Thyroid gland (tissue), 4 donors: ENCODE measurements at regions not wholly inside any gene's neighbourhood (a gene's known extent, or its start where the extent isn't known, plus 50 kb on each side); places are given as distances from the start of the nearest gene placed in this dataset.
"Not testable (repeated sequence)": the region's sequence is repeated elsewhere in the genome, so short reads cannot be mapped to it uniquely, and the experiment has no call there.

Source experiments
- DNase-seq, 2 donors: peaks; one replicate each; pipeline ENCODE4 v3.0.0-alpha.2; 2019
- H3K27ac ChIP-seq, 3 donors: fragments of 200-600 bp; sonication (generic); 1 replicate in 2 of 3; 2 replicates in 1 of 3; pipeline ENCODE4 v1.5.1; 2016 to 2019; ENCODE audit warnings: mild to moderate bottlenecking in 1 of 3, moderate library complexity in 1 of 3
- H3K27me3 ChIP-seq: fragments of 200-600 bp; sonication (generic); one replicate; pipeline ENCODE4 v1.5.1; 2019
- H3K36me3 ChIP-seq, 2 donors: fragments of 200-600 bp; sonication (generic); one replicate each; pipeline ENCODE4 v1.5.1; 2016 to 2019
- H3K4me1 ChIP-seq, 2 donors: fragments of 200-600 bp; sonication (generic); one replicate each; pipeline ENCODE4 v1.5.1; 2017 to 2019
- H3K4me3 ChIP-seq, 3 donors: fragments of 200-600 bp; sonication (generic); replicated peaks in 1 of 3; 1 replicate in 2 of 3; 2 replicates in 1 of 3; pipeline ENCODE4 v1.5.1; 2016; ENCODE audit warnings: mild to moderate bottlenecking in 1 of 3
- H3K9me3 ChIP-seq: fragments of 200-600 bp; sonication (generic); one replicate; pipeline ENCODE4 v1.5.1; 2017
- POLR2A ChIP-seq, 2 donors: fragments of 450-650 bp; IDR thresholded peaks; one replicate each; pipeline ENCODE4 v1.6.1; 2017; ENCODE audit warnings: antibody characterized with exemption in 2 of 2, mild to moderate bottlenecking in 2 of 2, moderate library complexity in 1 of 2
- WGBS, 2 donors: methylation state at CpG; one replicate each; pipeline ENCODE4 v1.1.5; 2017; 5-methylcytosine and 5-hydroxymethylcytosine counted together
- intact Hi-C: fragments of 100-400 bp; cut with DNase I; formaldehyde crosslinking; loops from one replicate; pipeline ENCODE4 v1.15.1; 2023
- TF ChIP-seq, protein P1 (sequence below), 6 experiments: fragments of 200-600 bp in 3 of 6; fragments of 450-650 bp in 3 of 6; sonication (generic) in 3 of 6; IDR thresholded peaks; one replicate each; pipeline ENCODE4 v1.5.1; 2016 to 2019; ENCODE audit warnings: antibody characterized with exemption in 6 of 6, mild to moderate bottlenecking in 2 of 6, inconsistent platforms in 1 of 6, moderate library complexity in 1 of 6

DNA sequence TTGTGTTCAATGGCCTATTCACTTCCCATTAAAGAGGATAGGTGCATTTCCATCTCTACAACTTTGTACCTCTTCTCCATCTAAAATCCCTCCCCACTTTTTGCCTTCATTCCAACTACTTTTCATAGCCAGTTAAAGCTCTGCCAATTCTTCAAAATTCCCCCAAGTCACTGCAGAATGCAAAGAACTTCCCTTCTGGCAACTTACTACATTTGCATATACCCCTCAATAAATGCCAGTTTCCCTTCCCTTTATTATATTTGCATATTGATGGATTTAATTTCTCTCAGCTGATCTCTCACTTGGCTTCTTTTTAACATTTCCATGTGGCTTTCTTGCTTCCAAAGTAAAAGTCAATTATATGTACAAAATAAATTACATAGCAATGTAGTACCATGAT, 393.4 kb downstream of the HACE1 start:
- H3K36me3 ChIP-seq = no peaks in the 10 kb centered on the region
- intact Hi-C loops = no loop called here
- TF ChIP-seq, protein P1, sequence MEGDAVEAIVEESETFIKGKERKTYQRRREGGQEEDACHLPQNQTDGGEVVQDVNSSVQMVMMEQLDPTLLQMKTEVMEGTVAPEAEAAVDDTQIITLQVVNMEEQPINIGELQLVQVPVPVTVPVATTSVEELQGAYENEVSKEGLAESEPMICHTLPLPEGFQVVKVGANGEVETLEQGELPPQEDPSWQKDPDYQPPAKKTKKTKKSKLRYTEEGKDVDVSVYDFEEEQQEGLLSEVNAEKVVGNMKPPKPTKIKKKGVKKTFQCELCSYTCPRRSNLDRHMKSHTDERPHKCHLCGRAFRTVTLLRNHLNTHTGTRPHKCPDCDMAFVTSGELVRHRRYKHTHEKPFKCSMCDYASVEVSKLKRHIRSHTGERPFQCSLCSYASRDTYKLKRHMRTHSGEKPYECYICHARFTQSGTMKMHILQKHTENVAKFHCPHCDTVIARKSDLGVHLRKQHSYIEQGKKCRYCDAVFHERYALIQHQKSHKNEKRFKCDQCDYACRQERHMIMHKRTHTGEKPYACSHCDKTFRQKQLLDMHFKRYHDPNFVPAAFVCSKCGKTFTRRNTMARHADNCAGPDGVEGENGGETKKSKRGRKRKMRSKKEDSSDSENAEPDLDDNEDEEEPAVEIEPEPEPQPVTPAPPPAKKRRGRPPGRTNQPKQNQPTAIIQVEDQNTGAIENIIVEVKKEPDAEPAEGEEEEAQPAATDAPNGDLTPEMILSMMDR (IDR thresholded peaks at IDR 0.05) = no peak
- no peak for TF ChIP-seq POLR2A (IDR thresholded peaks at IDR 0.05)
- DNase-seq = no peak
- H3K27me3 ChIP-seq = no peaks in the 10 kb centered on the region
- H3K27ac ChIP-seq = no peak overlapping the region
- no peak overlapping the region for H3K4me3 ChIP-seq
- no peaks in the 10 kb centered on the region for H3K9me3 ChIP-seq
- H3K4me1 ChIP-seq = no peaks in the 10 kb centered on the region

DNA sequence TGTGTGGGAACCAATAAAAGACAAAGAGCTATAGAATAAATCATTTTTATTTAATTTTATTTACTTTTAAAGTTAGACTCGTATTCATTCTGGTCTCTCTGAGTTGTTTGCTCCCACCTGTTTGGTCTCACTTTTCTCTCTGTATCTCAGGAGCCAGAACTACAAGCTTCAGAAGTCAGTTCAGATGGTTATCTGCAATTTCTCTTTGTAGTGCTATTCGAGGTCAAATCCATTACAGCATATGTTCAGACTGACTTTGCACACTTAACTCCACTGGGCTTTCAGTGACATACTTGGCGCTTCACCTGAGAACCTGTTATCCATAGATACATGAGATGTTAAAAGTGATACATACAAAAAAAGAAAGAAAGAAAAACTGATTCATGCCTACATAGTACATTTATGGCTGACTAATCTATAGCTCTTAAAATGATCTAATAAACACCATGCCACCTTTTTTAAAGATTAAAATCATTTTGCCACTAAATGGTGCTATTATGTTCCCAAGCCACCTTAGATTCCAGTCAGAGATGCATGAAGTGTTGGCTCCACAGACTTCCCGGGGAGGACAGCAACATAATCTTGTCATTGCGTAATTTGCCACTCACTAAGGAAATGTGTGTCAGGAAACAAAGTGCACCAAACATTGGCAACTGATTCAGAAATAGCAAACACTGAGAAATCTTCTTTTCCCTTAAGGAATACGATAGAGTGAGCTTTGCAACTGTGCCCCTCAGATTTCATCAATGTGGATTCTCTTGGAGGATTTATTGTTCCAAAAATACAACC, 396.7 kb downstream of the HACE1 start:
- Histone ChIP-seq H3K4me3 (no peak overlapping the region), H3K27me3 (no peaks in the 10 kb centered on the region), H3K9me3 (no peaks in the 10 kb centered on the region), H3K36me3 (no peaks in the 10 kb centered on the region), H3K27ac (no peak overlapping the region), H3K4me1 (no peaks in the 10 kb centered on the region)
- TF ChIP-seq, protein P1 (IDR thresholded peaks at IDR 0.05) = no peak
- TF ChIP-seq POLR2A (IDR thresholded peaks at IDR 0.05) = no peak
- intact Hi-C loops = no loop called here
- no peak for DNase-seq
- 55% methylated on average over 6 of the region's 6 CpGs for WGBS, 2 donors

DNA sequence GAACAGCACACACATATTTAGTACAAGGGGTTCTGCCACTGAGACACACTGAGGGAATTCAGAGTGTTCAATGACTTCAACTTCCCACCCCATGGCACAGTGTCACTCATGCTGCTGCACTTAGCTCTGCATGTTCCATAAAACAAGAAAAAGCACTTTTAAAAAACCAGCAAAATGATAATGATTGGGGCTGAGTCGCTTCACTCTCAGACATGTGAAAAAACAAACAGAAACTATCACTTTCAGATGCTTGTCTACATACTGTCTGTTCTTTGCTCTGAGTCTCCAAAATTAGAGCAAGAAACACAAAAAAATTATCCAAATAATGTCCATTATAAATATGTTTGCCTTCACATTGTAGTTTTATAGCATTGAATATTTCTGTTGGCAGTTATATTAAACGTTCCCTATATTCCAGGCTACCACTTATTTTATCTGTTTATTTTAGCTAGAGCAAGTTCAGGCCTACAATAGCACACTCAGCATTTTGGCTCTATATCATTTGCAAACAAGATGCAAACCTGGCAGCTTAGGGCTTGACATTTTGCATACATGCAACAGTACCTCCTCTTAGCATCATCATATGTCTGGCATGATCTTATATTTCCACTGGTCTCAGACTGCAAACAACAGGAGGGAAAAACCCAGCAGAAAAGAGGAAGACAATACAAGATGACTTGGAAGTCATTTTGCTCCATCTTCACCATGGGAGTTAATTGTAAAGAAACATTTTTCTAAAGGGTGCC, 398.8 kb downstream of the HACE1 start:
- no peak overlapping the region for H3K4me3 ChIP-seq
- no peaks in the 10 kb centered on the region for H3K36me3 ChIP-seq
- intact Hi-C loops = no loop called here
- no peaks in the 10 kb centered on the region for H3K9me3 ChIP-seq
- H3K27me3 ChIP-seq = no peaks in the 10 kb centered on the region
- no peak overlapping the region for H3K27ac ChIP-seq
- H3K4me1 ChIP-seq = no peaks in the 10 kb centered on the region
- 67 to 69% methylated on average over 2 of the region's 2 CpGs for WGBS, 2 donors
- TF ChIP-seq POLR2A (IDR thresholded peaks at IDR 0.05) = no peak
- TF ChIP-seq, protein P1 (IDR thresholded peaks at IDR 0.05) = no peak
- DNase-seq = no peak

DNA sequence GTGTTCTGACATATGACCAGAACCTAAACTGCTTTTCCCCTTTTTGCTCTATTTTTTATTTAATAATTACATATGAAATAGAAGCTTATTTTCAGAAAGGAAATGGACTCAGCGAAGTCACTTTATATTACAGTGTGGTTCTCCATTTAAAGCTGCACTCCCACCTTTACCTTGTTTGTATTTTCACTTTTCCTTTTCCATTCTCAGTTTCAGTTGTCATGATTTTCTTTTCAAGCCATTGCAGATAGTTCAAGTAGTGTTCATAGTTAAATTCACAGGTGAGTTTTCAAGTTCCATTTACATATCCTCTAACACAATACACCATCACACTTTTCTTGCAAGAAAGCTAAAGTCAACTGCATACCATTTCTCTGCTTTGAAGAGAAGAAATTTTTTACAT, 400.2 kb downstream of the HACE1 start:
- 77 to 83% methylated on average over 1 of the region's 1 CpG for WGBS, 2 donors
- TF ChIP-seq, protein P1 (IDR thresholded peaks at IDR 0.05) = no peak
- TF ChIP-seq POLR2A (IDR thresholded peaks at IDR 0.05) = no peak
- intact Hi-C loops = no loop called here

DNA sequence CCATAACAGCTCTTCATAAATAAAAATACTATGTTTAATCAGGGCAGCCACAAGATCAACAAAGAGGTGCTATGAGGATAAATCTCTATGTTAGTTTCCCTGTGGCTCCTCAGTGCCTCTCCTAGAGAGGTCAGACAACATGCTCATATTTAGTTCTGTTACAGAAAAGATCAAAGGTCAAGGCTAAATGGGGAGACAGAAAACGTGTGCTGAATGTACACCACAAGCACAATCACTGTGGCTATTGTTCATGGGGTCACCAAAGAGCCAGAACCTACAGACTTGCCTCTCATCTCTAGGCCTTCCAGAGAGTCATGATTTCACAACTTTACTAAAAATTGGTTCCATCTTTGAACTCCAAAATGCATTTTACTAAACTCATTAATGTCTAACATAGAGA, 409.8 kb downstream of the HACE1 start:
- H3K4me3 ChIP-seq = no peak overlapping the region
- TF ChIP-seq POLR2A (IDR thresholded peaks at IDR 0.05) = no peak
- TF ChIP-seq, protein P1 (IDR thresholded peaks at IDR 0.05) = no peak
- no peak overlapping the region for H3K27ac ChIP-seq

More for the DNA sequence above, 400.2 kb downstream of the HACE1 start:
- H3K27me3 ChIP-seq = no peaks in the 10 kb centered on the region
- no peak overlapping the region for H3K4me3 ChIP-seq
- no peaks in the 10 kb centered on the region for H3K4me1 ChIP-seq
- no peaks in the 10 kb centered on the region for H3K36me3 ChIP-seq
- no peak for DNase-seq
- H3K27ac ChIP-seq = no peak overlapping the region
- no peaks in the 10 kb centered on the region for H3K9me3 ChIP-seq

DNA sequence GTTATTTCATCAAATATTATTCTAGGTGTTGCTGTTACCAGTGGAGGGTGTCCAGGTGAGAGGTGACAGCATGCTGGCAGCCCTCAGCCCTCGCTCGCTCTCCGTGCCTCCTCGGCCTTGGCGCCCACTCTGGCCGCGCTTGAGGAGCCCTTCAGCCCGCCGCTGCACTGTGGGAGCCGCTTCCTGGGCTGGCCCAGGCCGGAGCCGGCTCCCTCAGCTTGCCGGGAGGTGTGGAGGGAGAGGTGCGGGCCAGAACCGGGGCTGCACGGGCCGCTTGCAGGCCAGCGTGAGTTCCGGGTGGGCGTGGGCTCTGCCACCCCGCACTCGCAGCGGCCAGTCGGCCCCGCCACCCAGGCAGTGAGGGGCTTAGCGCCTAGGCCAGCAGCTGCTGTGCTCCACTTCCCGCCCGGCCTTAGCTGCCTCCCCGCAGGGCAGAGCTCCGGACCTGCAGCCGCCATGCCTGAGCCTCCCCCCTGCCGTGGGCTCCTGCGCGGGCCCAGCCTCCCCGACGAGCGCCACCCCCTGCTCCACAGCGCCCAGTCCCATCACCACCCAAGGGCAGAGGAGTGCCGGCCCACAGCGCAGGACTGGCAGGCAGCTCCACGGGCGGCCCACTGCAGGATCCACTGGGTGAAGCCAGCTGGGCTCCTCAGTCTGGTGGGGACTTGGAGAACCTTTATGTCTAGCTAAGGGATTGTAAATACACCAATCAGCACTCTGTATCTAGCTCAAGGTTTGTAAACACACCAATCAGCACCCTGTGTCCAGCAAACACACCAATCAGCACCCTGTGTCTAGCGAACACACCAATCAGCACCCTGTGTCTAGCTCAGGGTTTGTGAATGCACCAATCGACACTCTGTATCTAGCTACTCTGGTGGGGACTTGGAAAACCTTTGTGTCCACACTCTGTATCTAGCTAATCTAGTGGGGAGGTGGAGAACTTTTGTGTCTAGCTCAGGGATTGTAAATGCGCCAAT, 413.3 kb downstream of the HACE1 start:
- H3K36me3 ChIP-seq, H3K4me3 ChIP-seq, H3K27ac ChIP-seq, H3K9me3 ChIP-seq, H3K4me1 ChIP-seq, intact Hi-C loops, DNase-seq, H3K27me3 ChIP-seq: not testable (repeated sequence)
- WGBS, 2 donors = 90 to 95% methylated on average over 12 to 33 of the region's 45 CpGs

More for the DNA sequence above, 409.8 kb downstream of the HACE1 start:
- Histone ChIP-seq H3K9me3 (no peaks in the 10 kb centered on the region), H3K36me3 (no peaks in the 10 kb centered on the region), H3K27me3 (no peaks in the 10 kb centered on the region), H3K4me1 (no peaks in the 10 kb centered on the region)
- intact Hi-C loops = no loop called here
- no peak for DNase-seq
- WGBS, 2 donors = 37 to 41% methylated on average over 1 of the region's 1 CpG
